OCI-LY7 (cell line): ENCODE measurements at regions not wholly inside any gene's neighbourhood (a gene's known extent, or its start where the extent isn't known, plus 50 kb on each side); places are given as distances from the start of the nearest gene placed in this dataset.

Experiments
- EZH2phosphoT487 ChIP-seq: fragments of 200-600 bp; sonication (generic); IDR thresholded peaks from 2 replicates; pipeline ENCODE4 v1.6.1; 2018; ENCODE audit warnings: low read depth, borderline replicate concordance, mild to moderate bottlenecking, mixed run types, antibody characterized with exemption, low read length, moderate library complexity, mixed read lengths
- TF ChIP-seq, protein P1 (sequence below): fragments of 200-600 bp; sonication (generic); conservative IDR thresholded peaks from 2 replicates; pipeline ENCODE4 v1.5.1; 2014; ENCODE audit warnings: mild to moderate bottlenecking, antibody characterized with exemption, low read length, moderate library complexity, mixed read lengths

DNA sequence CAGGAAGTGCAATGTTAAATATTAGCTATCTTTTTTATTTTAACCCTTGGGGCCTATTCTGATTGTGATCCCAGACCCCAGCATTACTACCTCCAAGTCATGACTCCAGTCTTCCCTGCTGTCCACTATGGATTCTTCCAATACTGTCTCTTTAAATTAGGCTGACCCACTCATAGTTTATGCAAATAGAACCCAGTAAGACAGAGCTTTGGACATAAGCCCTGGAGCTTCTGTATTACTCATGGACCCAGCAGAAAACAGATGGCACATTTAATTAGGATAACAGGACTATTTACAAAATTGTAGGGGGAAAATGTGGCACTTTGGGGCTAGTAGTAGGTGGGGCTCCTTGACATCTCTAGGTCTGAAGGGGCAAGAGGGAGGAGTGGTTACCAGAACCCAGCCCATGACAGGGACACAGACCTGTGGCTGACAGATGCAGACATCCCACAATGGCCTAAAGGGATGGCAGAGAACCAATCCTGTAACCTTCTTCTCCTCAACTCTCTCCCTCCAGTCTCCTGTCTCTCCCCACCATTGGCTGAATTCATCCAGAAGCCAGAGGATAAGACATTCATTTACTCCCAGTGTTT, 233.5 kb downstream of the OMA1 start:
- TF ChIP-seq, protein P1, sequence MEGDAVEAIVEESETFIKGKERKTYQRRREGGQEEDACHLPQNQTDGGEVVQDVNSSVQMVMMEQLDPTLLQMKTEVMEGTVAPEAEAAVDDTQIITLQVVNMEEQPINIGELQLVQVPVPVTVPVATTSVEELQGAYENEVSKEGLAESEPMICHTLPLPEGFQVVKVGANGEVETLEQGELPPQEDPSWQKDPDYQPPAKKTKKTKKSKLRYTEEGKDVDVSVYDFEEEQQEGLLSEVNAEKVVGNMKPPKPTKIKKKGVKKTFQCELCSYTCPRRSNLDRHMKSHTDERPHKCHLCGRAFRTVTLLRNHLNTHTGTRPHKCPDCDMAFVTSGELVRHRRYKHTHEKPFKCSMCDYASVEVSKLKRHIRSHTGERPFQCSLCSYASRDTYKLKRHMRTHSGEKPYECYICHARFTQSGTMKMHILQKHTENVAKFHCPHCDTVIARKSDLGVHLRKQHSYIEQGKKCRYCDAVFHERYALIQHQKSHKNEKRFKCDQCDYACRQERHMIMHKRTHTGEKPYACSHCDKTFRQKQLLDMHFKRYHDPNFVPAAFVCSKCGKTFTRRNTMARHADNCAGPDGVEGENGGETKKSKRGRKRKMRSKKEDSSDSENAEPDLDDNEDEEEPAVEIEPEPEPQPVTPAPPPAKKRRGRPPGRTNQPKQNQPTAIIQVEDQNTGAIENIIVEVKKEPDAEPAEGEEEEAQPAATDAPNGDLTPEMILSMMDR = no peak
- no peak for TF ChIP-seq EZH2phosphoT487
